ENCODE measurements at regions not wholly inside any gene's neighbourhood (a gene's known extent, or its start where the extent isn't known, plus 50 kb on each side); places are given as distances from the start of the nearest gene placed in this dataset.

DNA sequence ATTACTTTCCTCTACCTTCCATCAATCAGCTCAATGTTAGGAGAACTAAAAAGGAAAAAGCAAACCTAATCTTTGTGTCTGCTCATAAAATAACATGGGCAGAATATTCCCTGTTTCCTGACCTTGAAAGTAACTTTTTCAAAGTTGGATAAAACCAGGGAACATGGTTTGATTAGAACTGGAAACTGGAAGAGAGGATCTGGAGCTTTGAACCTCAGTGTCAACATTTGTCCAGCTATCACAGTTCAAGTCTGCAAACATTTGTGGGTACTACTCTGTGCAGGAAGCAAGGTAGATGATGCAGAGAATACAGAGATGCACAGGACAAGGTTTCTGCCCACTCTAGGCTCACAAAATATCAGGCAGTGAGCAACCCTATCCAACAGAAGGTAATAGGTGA lies 86.4 kb upstream of the TAB3 start:
- Histone ChIP-seq H3K4me3 (no peak overlapping the region), H3K4me1 (replicated peaks in 1 of 2) (no peaks in the 10 kb centered on the region), H3K27ac (no peak overlapping the region)
- in situ Hi-C loops (cut with MboI; ENCODE audit: low pct_unique_long_range_greater_than_20kb in 2 of 9, low sequenced_read_pairs in 9 of 9, unreplicated experiment in 9 of 9) = no loop called here
- ATAC-seq (replicated peaks in 6 of 8) = no peak

DNA sequence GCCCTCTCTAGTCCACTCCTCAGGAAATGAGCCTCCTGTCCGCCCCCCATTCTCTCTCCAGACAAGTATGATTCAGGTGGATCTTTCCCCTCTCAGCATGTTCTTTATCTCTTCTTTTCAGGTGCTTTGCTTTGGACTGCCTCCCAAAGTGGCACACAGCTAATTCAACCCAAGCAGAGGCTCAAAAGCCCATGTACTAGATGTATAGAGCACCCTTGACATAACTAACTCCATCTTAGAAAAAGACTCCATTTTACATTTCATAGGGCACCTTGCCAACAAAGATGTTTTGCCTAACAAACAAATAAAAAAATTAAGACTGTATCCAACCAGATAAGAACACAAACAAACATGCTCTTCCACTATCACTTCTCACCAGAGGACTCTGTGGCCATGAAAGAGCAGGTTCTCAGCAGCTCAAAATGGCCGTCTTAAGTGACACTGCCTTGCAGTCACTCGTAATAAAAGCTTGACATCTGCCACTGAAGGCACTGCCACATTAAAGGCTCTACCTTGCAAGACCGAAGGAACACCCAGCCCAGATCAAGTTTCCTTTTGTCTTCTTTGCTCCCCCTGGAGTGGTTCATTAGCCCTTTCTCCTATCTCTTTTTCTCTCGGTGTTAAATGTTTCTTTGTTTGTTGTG lies 84.9 kb upstream of the TAB3 start:
- Histone ChIP-seq H3K4me3 (no peak overlapping the region), H3K27ac (no peak overlapping the region), H3K4me1 (replicated peaks in 1 of 2) (no peaks in the 10 kb centered on the region)
- 0 to 100% (median 60%) methylated on average over 1 to 5 of the region's 5 CpGs; no CpG with 5 or more reads in 5 of the 10 experiments for WGBS, 10 experiments
- in situ Hi-C loops (cut with MboI; ENCODE audit: low pct_unique_long_range_greater_than_20kb in 2 of 9, low sequenced_read_pairs in 9 of 9, unreplicated experiment in 9 of 9) = no loop called here
- no peak for ATAC-seq (replicated peaks in 6 of 8)

DNA sequence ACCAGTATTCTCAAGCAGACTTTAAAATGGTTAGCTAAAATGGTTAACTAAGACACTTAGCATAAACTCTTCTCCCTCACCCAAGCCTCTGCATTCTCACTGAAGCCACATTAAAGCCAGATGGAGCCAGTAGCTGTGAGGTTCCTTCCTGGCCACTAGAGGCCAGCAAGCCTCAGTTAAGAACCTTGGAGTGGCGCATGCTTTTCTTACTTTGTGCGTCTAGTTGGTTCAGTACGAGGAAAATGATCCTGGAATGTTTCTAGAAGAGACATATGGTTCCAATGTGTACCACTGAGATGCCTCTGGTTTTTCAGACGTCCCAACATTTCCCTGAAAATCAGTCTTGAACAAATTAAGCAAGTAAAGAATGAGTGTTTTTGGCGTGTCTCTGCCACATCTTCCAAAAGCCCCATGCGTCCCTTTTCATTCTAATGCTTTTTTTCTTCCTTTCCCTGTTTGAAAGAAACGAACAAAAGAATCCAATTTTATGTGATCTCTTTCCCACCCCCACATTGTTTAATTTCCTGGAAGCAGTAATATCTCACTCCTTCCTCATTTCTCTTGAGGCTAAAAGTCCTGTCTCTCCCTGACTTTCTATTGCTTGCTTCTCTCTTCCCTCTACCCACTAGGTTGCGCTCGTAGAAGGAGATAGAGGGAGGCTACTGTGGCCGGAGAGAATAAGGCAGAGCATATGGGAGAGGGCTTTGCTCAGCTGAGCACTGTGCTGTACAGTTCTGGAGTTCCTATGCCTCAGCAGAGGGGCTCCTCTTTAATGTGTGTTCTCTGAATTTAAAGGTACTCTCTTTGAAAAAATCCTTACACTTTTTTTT lies 82.9 kb upstream of the TAB3 start:
- in situ Hi-C loops (cut with MboI; ENCODE audit: low pct_unique_long_range_greater_than_20kb in 2 of 9, low sequenced_read_pairs in 9 of 9, unreplicated experiment in 9 of 9) = no loop called here
- ATAC-seq (replicated peaks in 6 of 8) = peak in 4 of 8 experiments; percentile 49 to 99 (median 98)
- no peak overlapping the region for H3K27ac ChIP-seq
- 5 to 100% (median 34%) methylated on average over 1 to 8 of the region's 10 CpGs; no CpG with 5 or more reads in 4 of the 10 experiments for WGBS, 10 experiments
- no peaks in the 10 kb centered on the region for H3K4me1 ChIP-seq (replicated peaks in 1 of 2)
- H3K4me3 ChIP-seq = no peak overlapping the region

DNA sequence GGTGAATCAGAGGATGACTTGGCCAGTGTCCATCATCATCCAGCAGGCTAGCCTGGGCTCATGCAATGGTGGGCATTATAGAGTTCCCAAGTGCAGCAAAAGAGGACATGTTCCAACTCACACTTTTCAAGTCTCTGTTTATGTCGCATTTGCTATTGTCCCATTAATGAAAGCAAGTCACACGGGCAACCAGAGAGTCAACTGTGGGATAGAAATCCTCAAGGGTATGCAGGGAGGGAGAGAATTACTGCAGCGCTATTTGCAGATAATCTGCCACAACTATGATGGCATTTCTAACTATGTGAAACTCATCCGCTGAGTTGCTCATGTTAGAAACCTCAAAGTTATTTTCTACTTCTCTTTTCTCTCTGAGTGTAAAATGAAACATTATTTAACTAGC lies 78.5 kb upstream of the TAB3 start:
- WGBS, 10 experiments = 33 to 80% (median 41%) methylated on average over 1 to 3 of the region's 4 CpGs; no CpG with 5 or more reads in 6 of the 10 experiments
- Histone ChIP-seq H3K4me3 (no peak overlapping the region), H3K4me1 (replicated peaks in 1 of 2) (no peaks in the 10 kb centered on the region), H3K27ac (no peak overlapping the region)
- in situ Hi-C loops (cut with MboI; ENCODE audit: low pct_unique_long_range_greater_than_20kb in 2 of 9, low sequenced_read_pairs in 9 of 9, unreplicated experiment in 9 of 9) = no loop called here
- ATAC-seq (replicated peaks in 6 of 8) = no peak

DNA sequence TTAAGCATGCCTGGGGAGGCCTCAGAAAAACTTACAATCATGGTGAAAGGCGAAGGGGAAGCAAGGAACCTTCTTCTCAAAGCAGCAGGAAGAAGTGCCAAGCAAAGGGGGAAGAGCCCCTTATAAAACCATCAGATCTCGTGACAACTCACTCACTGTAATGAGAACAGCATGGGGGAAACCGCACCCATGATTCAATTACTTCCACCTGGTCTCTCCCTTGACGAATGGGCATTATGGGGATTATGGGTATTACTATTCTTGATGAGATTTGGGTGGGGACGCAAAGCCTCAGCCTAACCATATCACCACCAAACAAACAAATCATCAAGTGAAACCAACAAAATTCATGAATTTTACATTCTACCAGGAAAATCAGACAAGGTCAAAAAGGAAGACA lies 76.7 kb upstream of the TAB3 start:
- H3K4me3 ChIP-seq = no peak overlapping the region
- in situ Hi-C loops (cut with MboI; ENCODE audit: low pct_unique_long_range_greater_than_20kb in 2 of 9, low sequenced_read_pairs in 9 of 9, unreplicated experiment in 9 of 9) = no loop called here
- H3K27ac ChIP-seq = no peak overlapping the region
- no peaks in the 10 kb centered on the region for H3K4me1 ChIP-seq (replicated peaks in 1 of 2)
- 20 to 100% (median 41%) methylated on average over 1 to 3 of the region's 5 CpGs; no CpG with 5 or more reads in 6 of the 10 experiments for WGBS, 10 experiments
- ATAC-seq (replicated peaks in 6 of 8) = peak in 2 of 8 experiments; percentile 24 to 72

DNA sequence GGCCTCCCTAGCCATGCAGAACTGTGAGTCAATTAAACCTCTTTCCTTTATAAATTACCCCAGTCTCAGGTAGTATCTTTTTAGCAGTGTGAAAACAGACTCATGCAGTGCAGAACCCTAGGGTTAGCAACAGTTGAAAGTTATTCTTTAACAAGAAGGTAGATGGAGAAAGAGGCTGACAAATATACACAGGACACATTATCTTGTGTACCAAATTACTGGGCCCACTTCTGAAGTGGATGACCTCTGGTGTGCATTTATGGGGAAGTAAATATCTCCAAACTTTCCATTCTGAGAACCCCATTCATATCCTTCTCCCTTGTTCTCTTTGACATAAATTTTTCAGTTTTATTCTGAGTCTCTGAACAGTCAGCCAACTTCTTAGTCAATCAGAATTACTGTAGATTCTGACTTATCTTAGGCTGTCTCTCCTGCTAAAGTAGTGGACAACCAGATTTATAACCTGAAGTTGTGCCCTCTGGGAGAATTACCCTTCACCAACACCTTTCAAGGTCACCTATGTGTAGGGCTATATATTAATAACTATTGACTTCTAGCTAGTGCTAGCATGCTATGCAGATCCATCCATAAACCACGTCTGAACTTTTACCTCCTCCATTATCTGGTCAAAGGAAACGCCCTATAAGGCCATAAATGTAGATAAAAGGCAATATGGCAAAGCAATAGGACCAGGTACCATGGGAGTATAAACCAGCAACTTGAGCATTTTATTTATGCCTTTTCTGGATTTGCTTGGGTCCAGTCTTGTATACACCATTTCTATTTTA lies 72.5 kb upstream of the TAB3 start:
- in situ Hi-C loops (cut with MboI; ENCODE audit: low pct_unique_long_range_greater_than_20kb in 2 of 9, low sequenced_read_pairs in 9 of 9, unreplicated experiment in 9 of 9) = no loop called here
- Histone ChIP-seq H3K4me1 (replicated peaks in 1 of 2) (no peaks in the 10 kb centered on the region), H3K27ac (no peak overlapping the region), H3K4me3 (no peak overlapping the region)
- ATAC-seq (replicated peaks in 6 of 8) = no peak
- WGBS, 10 experiments = 37% methylated on average over 2 of the region's 2 CpGs; no CpG with 5 or more reads in 9 of the 10 experiments

DNA sequence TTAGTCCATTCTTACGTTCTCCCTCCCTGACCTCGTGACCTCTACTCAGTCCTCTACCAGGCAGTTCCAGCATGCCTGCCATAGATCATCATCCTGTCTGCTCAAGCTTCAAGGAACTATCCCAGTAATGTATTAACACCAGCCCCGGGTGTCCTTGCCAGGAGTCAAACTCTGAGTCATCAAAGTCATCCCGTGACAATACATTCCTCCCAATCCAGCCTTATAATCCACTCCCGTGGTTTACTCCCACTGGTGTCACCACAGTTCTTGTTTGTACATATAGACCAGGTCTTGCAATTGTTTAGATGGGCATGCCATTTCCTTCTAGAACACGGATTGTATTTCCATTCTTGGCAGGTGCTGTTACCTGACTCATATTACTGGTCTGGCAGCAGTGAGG lies 68.7 kb upstream of the TAB3 start:
- WGBS, 10 experiments = 0 to 83% (median 39%) methylated on average over 1 to 6 of the region's 6 CpGs; no CpG with 5 or more reads in 4 of the 10 experiments
- no peaks in the 10 kb centered on the region for H3K4me1 ChIP-seq (replicated peaks in 1 of 2)
- no peak overlapping the region for H3K4me3 ChIP-seq
- ATAC-seq (replicated peaks in 6 of 8) = peak in 7 of 8 experiments; percentile 45 to 97 (median 80)
- in situ Hi-C loops (cut with MboI; ENCODE audit: low pct_unique_long_range_greater_than_20kb in 2 of 9, low sequenced_read_pairs in 9 of 9, unreplicated experiment in 9 of 9) = no loop called here
- H3K27ac ChIP-seq = no peak overlapping the region

DNA sequence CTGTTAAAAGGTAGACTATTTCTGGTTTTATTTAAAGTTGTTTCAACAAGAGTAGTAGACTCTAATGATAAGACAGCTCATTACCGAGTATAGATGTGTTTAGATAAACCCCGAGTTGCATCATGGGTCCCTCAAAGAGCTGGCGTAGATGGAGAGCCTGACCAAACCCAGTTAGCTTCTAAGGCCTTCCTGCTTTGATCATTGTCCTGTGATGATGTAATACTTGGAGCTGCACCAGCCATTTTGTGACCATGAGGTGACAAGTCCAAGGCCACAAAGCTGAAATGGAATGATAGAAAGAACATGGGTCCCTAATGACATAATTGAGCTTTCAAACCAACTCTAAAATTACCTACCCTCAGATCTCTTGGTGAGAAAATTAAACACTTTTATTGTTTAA lies 66.6 kb upstream of the TAB3 start:
- Histone ChIP-seq H3K4me3 (no peak overlapping the region), H3K27ac (no peak overlapping the region), H3K4me1 (replicated peaks in 1 of 2) (no peaks in the 10 kb centered on the region)
- in situ Hi-C loops (cut with MboI; ENCODE audit: low pct_unique_long_range_greater_than_20kb in 2 of 9, low sequenced_read_pairs in 9 of 9, unreplicated experiment in 9 of 9) = no loop called here
- no peak for ATAC-seq (replicated peaks in 6 of 8)
- 37 to 100% (median 42%) methylated on average over 2 to 3 of the region's 3 CpGs; no CpG with 5 or more reads in 6 of the 10 experiments for whole genome bisulfite sequencing, 10 experiments

DNA sequence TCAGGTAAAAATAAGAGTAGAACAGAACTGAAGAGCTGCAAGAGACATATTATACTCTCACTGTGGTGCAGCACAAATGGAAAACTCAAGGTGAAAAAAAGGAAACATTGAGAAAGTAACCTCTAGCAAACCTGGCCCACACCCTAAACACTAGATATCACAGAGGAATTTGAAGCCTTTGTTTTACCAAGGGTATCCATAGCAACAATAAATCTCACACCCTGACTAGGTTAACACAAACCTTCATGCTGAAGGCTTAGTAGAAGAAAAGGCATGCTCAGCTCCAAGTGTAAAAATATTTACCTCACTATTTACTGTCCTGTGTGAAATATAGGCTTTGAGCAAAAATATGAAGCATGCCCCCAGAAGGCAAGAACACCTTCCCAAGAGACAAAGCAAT lies 61.9 kb upstream of the TAB3 start:
- in situ Hi-C loops (cut with MboI; ENCODE audit: low pct_unique_long_range_greater_than_20kb in 2 of 9, low sequenced_read_pairs in 9 of 9, unreplicated experiment in 9 of 9) = no loop called here
- ATAC-seq (replicated peaks in 6 of 8) = no peak
- H3K4me1 ChIP-seq (replicated peaks in 1 of 2) = no peaks in the 10 kb centered on the region
- no peak overlapping the region for H3K4me3 ChIP-seq
- no peak overlapping the region for H3K27ac ChIP-seq

DNA sequence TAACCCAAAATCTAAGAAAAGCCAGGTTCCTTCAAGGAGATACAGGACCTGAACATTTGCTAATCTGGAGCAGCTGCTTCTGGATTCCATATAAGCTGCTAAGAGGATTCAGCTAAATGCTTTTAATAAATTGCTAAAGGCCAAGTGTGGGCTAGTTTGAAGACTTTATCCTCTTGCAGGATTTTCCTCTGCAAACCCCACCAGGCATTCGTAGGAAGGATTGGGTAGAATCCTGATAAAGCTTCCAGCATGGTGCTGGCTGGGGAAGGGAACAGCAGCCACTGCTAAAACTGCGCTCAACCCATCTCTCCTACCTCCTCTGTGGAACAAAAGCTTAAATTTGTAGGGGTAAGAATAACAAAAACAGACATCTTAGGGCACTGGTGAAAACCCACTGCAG lies 61.3 kb upstream of the TAB3 start:
- Histone ChIP-seq H3K27ac (no peak overlapping the region), H3K4me3 (no peak overlapping the region), H3K4me1 (replicated peaks in 1 of 2) (no peaks in the 10 kb centered on the region)
- WGBS, 10 experiments = 50 to 100% (median 53%) methylated on average over 1 to 2 of the region's 2 CpGs; no CpG with 5 or more reads in 7 of the 10 experiments
- no peak for ATAC-seq (replicated peaks in 6 of 8)
- in situ Hi-C loops (cut with MboI; ENCODE audit: low pct_unique_long_range_greater_than_20kb in 2 of 9, low sequenced_read_pairs in 9 of 9, unreplicated experiment in 9 of 9) = no loop called here

DNA sequence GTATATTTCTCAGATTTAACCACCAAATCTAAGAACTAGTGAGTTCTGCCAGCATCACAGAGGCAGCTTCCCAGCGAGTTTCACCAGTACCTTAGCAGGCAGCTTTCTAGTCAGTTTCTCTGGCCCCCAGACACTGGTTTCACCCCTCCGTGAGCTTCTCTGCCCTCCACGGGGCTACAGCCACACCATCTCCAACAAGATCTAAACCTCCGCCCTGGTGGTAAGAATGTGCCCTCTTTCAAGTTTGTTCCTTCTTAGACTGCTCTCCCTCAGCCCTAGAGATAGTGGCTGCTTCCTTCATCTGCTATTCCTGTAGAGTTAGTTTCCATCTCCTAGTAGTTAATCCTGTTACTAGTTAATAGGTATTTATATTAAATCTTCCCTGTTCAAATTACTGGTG lies 60.5 kb upstream of the TAB3 start:
- WGBS, 10 experiments = 51% methylated on average over 4 of the region's 4 CpGs; no CpG with 5 or more reads in 9 of the 10 experiments
- Histone ChIP-seq H3K27ac (no peak overlapping the region), H3K4me3 (no peak overlapping the region), H3K4me1 (replicated peaks in 1 of 2) (no peaks in the 10 kb centered on the region)
- ATAC-seq (replicated peaks in 6 of 8) = no peak
- in situ Hi-C loops (cut with MboI; ENCODE audit: low pct_unique_long_range_greater_than_20kb in 2 of 9, low sequenced_read_pairs in 9 of 9, unreplicated experiment in 9 of 9) = no loop called here

DNA sequence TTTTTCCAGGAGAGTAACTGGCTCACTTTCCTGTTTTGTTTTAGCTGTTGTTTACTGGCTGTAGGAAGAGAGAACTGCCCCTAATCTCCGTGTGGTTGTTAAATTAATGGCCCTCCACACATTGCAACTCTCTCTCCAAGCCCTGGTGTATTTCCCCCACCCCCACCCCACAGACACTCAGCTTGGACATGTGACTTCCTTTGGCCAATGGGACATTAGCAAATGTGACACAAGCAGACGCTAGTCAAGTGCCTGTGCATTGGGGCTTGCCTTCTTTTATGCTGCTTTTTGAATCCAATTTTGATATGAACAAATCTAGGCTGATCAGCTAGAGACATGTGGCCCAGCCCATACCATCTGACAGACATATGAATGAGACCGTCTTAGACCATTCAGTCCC lies 59.6 kb upstream of the TAB3 start:
- H3K4me1 ChIP-seq (replicated peaks in 1 of 2) = no peaks in the 10 kb centered on the region
- in situ Hi-C loops (cut with MboI; ENCODE audit: low pct_unique_long_range_greater_than_20kb in 2 of 9, low sequenced_read_pairs in 9 of 9, unreplicated experiment in 9 of 9) = no loop called here
- ATAC-seq (replicated peaks in 6 of 8) = no peak
- H3K4me3 ChIP-seq = no peak overlapping the region
- no peak overlapping the region for H3K27ac ChIP-seq
- 0 to 90% (median 20%) methylated on average over 1 to 2 of the region's 3 CpGs; no CpG with 5 or more reads in 7 of the 10 experiments for WGBS, 10 experiments

DNA sequence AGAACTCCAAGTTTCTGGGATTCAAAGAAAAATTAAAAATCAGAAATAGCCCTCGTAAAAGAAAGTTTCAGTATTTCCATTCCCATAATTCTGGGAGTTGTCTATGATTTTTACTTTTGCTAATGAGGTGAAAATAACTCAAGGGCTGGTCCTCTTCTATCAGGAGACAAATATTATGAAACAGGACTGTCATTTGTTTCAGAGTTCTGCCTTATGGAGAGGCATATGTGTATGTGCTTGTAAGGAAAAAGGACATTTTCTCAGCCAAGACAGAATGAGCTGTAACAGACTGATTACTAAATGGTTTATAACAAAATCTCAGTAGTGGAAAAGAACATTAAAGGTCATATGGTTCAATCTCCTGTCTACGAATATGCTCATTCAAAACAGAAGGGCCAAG lies 59.0 kb upstream of the TAB3 start:
- Histone ChIP-seq H3K4me1 (replicated peaks in 1 of 2) (no peaks in the 10 kb centered on the region), H3K27ac (no peak overlapping the region), H3K4me3 (no peak overlapping the region)
- no peak for ATAC-seq (replicated peaks in 6 of 8)
- in situ Hi-C loops (cut with MboI; ENCODE audit: low pct_unique_long_range_greater_than_20kb in 2 of 9, low sequenced_read_pairs in 9 of 9, unreplicated experiment in 9 of 9) = no loop called here
- 0 to 100% (median 37%) methylated on average over 1 to 2 of the region's 2 CpGs; no CpG with 5 or more reads in 2 of the 10 experiments for WGBS, 10 experiments
